Endothelial cell (in vitro differentiated cells): ENCODE measurements at regions not wholly inside any gene's neighbourhood (a gene's known extent, or its start where the extent isn't known, plus 50 kb on each side); places are given as distances from the start of the nearest gene placed in this dataset.

Experiments used
- DNase-seq: peaks from one replicate; pipeline ENCODE4 v3.0.0; 2021; ENCODE audit warnings: low spot score
- H3K27ac Mint-ChIP-seq: one replicate; pipeline ENCODE4 v1.8.0; 2021; ENCODE audit warnings: mixed read lengths, inconsistent platforms; ENCODE audit not compliant: unreplicated experiment
- H3K27me3 Mint-ChIP-seq: one replicate; pipeline ENCODE4 v1.8.0; 2021; ENCODE audit warnings: mild to moderate bottlenecking, moderate library complexity, mixed read lengths, inconsistent platforms; ENCODE audit not compliant: unreplicated experiment
- H3K36me3 Mint-ChIP-seq: one replicate; pipeline ENCODE4 v1.8.0; 2021; ENCODE audit warnings: mild to moderate bottlenecking, low read depth, mixed read lengths, inconsistent platforms; ENCODE audit not compliant: unreplicated experiment
- H3K4me1 Mint-ChIP-seq: one replicate; pipeline ENCODE4 v1.8.0; 2021; ENCODE audit warnings: mild to moderate bottlenecking, mixed read lengths, inconsistent platforms; ENCODE audit not compliant: unreplicated experiment
- H3K4me3 Mint-ChIP-seq: one replicate; pipeline ENCODE4 v1.8.0; 2021; ENCODE audit warnings: mild to moderate bottlenecking, mixed read lengths, inconsistent platforms; ENCODE audit not compliant: unreplicated experiment
- H3K9me3 Mint-ChIP-seq: one replicate; pipeline ENCODE4 v1.8.0; 2021; ENCODE audit warnings: mixed read lengths, inconsistent platforms; ENCODE audit not compliant: unreplicated experiment
- TF ChIP-seq, protein P1 (sequence below): fragments of 200-600 bp; sonication (generic); IDR thresholded peaks from one replicate; pipeline ENCODE4 v1.5.0; 2021; ENCODE audit warnings: antibody characterized with exemption; ENCODE audit not compliant: unreplicated experiment

DNA sequence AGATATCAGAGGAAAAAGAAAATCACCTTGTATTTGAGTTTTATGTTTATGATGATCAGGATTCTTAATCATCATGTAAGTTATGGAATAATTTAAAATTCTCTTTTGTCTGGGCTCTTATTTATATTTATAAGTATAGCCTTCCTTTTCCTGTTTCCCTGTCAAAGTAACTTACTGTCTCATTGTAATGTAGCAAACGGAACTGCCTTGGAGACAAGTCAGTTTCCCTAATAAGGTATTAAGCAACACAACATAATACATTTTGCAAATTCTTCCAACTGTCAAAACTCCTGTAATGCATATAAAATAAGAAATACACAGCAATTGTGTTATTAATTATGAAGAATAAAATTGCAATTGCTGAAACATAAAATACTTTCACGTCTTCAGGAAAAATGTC, 463.2 kb downstream of the MAT2B start:
- no peaks in the 10 kb centered on the region for H3K9me3 Mint-ChIP-seq
- TF ChIP-seq, protein P1, sequence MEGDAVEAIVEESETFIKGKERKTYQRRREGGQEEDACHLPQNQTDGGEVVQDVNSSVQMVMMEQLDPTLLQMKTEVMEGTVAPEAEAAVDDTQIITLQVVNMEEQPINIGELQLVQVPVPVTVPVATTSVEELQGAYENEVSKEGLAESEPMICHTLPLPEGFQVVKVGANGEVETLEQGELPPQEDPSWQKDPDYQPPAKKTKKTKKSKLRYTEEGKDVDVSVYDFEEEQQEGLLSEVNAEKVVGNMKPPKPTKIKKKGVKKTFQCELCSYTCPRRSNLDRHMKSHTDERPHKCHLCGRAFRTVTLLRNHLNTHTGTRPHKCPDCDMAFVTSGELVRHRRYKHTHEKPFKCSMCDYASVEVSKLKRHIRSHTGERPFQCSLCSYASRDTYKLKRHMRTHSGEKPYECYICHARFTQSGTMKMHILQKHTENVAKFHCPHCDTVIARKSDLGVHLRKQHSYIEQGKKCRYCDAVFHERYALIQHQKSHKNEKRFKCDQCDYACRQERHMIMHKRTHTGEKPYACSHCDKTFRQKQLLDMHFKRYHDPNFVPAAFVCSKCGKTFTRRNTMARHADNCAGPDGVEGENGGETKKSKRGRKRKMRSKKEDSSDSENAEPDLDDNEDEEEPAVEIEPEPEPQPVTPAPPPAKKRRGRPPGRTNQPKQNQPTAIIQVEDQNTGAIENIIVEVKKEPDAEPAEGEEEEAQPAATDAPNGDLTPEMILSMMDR: no peak
- H3K27me3 Mint-ChIP-seq: no peaks in the 10 kb centered on the region
- no peaks in the 10 kb centered on the region for H3K4me1 Mint-ChIP-seq
- H3K4me3 Mint-ChIP-seq: no peak overlapping the region
- DNase-seq: no peak
- H3K27ac Mint-ChIP-seq: no peak overlapping the region
- H3K36me3 Mint-ChIP-seq: no peaks in the 10 kb centered on the region

DNA sequence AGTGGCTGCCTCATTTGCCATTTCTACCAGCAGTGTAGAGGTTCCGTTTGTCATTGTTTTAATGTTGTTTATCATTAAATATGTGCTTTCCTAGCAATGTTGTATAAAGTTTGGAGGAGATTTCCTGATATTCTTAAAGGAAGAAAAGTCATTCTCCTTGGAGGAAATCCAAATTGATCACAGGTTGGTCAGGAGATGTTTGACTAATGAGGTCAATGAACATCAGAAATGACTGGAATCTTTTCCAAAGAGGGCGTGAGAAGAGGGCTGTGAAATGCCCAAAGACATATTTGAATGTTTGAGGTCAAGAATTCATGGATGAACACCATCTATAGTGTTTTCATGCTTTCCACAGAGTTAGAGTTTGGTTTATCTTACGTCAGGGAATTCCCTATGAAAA, 471.3 kb downstream of the MAT2B start:
- Mint-ChIP-seq H3K9me3 (no peaks in the 10 kb centered on the region), H3K4me1 (no peaks in the 10 kb centered on the region)

DNA sequence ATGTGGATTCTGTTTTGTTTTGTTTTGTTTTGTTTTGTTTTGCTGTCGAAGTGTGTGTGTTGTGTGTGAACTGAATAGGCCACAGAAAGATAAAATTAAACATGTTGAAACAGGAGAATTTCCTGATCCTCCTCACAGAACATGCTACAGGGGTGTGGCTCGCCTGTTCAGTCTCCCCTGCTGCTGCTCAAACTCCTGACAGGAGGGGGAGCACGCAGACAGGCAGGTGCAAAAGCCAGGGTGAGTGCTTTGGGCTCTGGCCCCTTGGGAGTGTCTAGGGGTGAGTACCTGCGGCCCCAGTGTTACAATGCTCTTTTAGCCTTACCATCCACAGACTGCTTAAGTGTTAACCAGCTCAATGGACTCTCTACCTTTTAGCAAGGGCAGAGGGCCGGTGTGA, 473.5 kb downstream of the MAT2B start:
- Mint-ChIP-seq H3K4me3 (no peak overlapping the region), H3K27ac (no peak overlapping the region), H3K27me3 (no peaks in the 10 kb centered on the region), H3K4me1 (no peaks in the 10 kb centered on the region), H3K9me3 (no peaks in the 10 kb centered on the region), H3K36me3 (no peaks in the 10 kb centered on the region)
- TF ChIP-seq, protein P1: no peak
- DNase-seq: no peak

More for the DNA sequence above, 471.3 kb downstream of the MAT2B start:
- no peak overlapping the region for H3K4me3 Mint-ChIP-seq
- no peaks in the 10 kb centered on the region for H3K36me3 Mint-ChIP-seq
- H3K27ac Mint-ChIP-seq: no peak overlapping the region
- DNase-seq: no peak
- TF ChIP-seq, protein P1: no peak
- H3K27me3 Mint-ChIP-seq: no peaks in the 10 kb centered on the region

DNA sequence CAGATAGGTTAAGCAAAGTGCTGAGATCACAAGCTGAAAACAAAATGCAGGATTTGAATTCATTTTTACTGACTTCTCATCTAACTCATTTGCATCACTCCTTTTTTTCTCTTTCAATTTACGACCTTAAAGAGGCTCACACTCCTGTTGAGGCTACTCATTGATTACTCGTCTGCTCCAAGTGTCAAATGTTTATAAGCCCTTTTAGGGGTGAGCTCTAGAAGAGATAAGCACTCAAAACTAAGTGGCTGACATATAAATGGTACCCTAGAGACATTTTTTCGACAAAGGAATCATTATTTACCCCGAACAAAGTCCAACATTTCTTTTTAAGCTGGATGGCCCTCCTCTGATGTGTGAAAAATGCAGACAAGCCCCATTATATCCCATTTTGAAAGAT, 483.1 kb downstream of the MAT2B start:
- H3K36me3 Mint-ChIP-seq: no peaks in the 10 kb centered on the region
- TF ChIP-seq, protein P1: no peak
- no peak for DNase-seq
- no peaks in the 10 kb centered on the region for H3K9me3 Mint-ChIP-seq
- no peaks in the 10 kb centered on the region for H3K4me1 Mint-ChIP-seq
- no peaks in the 10 kb centered on the region for H3K27me3 Mint-ChIP-seq
- H3K27ac Mint-ChIP-seq: no peak overlapping the region
- no peak overlapping the region for H3K4me3 Mint-ChIP-seq

DNA sequence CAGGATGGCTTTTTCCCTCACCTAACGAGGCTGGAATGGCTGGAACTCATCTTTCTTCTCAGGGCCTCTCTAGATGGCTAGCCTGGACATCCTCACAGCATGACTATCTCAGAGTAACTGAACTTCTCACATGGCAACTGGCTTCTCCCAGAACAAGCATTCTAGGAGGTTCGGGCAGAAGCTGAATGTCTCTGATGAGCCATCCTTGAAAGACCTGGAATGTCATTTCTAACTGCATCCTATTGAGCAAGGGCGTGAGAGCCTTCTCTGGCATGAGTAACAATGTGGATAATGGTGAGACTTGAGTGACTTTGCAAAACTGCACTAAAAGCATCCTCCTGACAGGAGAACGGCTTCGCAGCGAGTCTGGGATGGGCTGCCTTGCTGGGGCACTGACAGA, 487.7 kb downstream of the MAT2B start:
- Mint-ChIP-seq H3K36me3 (no peaks in the 10 kb centered on the region), H3K9me3 (no peaks in the 10 kb centered on the region), H3K27ac (no peak overlapping the region), H3K27me3 (no peaks in the 10 kb centered on the region), H3K4me3 (no peak overlapping the region), H3K4me1 (no peaks in the 10 kb centered on the region)
- DNase-seq: no peak
- TF ChIP-seq, protein P1: no peak
